Lower leg skin (tissue), 4 donors: ENCODE measurements at regions not wholly inside any gene's neighbourhood (a gene's known extent, or its start where the extent isn't known, plus 50 kb on each side); places are given as distances from the start of the nearest gene placed in this dataset.

ENCODE experiments used
- DNase-seq, 2 donors: peaks; one replicate each; pipeline ENCODE4 v3.0.0-alpha.2; 2019; ENCODE audit warnings: low spot score in 2 of 2
- H3K4me3 ChIP-seq: fragments of 200-600 bp; sonication (generic); 2 replicates; pipeline ENCODE4 v1.5.1; 2017; ENCODE audit warnings: mild to moderate bottlenecking, low read depth; ENCODE audit not compliant: poor library complexity, severe bottlenecking
- CTCF ChIP-seq, 3 donors: fragments of 450-650 bp; IDR thresholded peaks; one replicate each; pipeline ENCODE4 v1.5.1; 2016; ENCODE audit warnings: antibody characterized with exemption in 3 of 3, mild to moderate bottlenecking in 3 of 3, moderate library complexity in 2 of 3
- POLR2A ChIP-seq, 2 donors: fragments of 450-650 bp; IDR thresholded peaks; one replicate each; pipeline ENCODE4 v1.6.1; 2016 to 2017; ENCODE audit warnings: antibody characterized with exemption in 2 of 2, mild to moderate bottlenecking in 1 of 2, moderate library complexity in 1 of 2
- WGBS, 2 donors: methylation state at CpG; one replicate each; pipeline ENCODE4 v1.1.5; 2018; 5-methylcytosine and 5-hydroxymethylcytosine counted together
- intact Hi-C: fragments of 100-400 bp; cut with DNase I; formaldehyde crosslinking; loops from one replicate; pipeline ENCODE4 v1.15.0; 2023; ENCODE audit warnings: low total_unique reads

- intact Hi-C loops = no loop called here
- H3K4me3 ChIP-seq = no peak overlapping the region
- no peak for DNase-seq
- 94 to 96% methylated on average over 3 of the region's 3 CpGs for WGBS, 2 donors
- TF ChIP-seq POLR2A (IDR thresholded peaks at IDR 0.05) (no peak), CTCF (IDR thresholded peaks at IDR 0.05) (no peak)
Measured at GRCh38 chr9:89866701-89867100, 261.9 kb downstream of the GADD45G start.

- TF ChIP-seq POLR2A (IDR thresholded peaks at IDR 0.05) = no peak
- no peak for TF ChIP-seq CTCF (IDR thresholded peaks at IDR 0.05)
- DNase-seq = no peak
- intact Hi-C loops = no loop called here
- WGBS, 2 donors = 90 to 91% methylated on average over 4 of the region's 4 CpGs
- no peak overlapping the region for H3K4me3 ChIP-seq
Measured at GRCh38 chr9:89868100-89868499, 263.3 kb downstream of the GADD45G start.

GRCh38 chr9:89869793-89870580 is 265.2 kb downstream of the GADD45G start:
- DNase-seq = no peak
- H3K4me3 ChIP-seq = no peak overlapping the region
- WGBS, 2 donors = 71 to 73% methylated on average over 7 of the region's 7 CpGs
- TF ChIP-seq CTCF (IDR thresholded peaks at IDR 0.05) (no peak), POLR2A (IDR thresholded peaks at IDR 0.05) (no peak)
- intact Hi-C loops = no loop called here

GRCh38 chr9:89871871-89872331 is 267.1 kb downstream of the GADD45G start:
- WGBS, 2 donors = 85 to 93% methylated on average over 5 of the region's 5 CpGs
- intact Hi-C loops = no loop called here
- H3K4me3 ChIP-seq = no peak overlapping the region
- peak in 1 of 2 donors; percentile 77 for DNase-seq
- TF ChIP-seq CTCF (IDR thresholded peaks at IDR 0.05) (no peak), POLR2A (IDR thresholded peaks at IDR 0.05) (no peak)

- DNase-seq = peak in 1 of 2 donors; percentile 77
- H3K4me3 ChIP-seq = no peak overlapping the region
- no peak for TF ChIP-seq CTCF (IDR thresholded peaks at IDR 0.05)
- no peak for TF ChIP-seq POLR2A (IDR thresholded peaks at IDR 0.05)
- 54 to 59% methylated on average over 9 of the region's 9 CpGs for WGBS, 2 donors
- intact Hi-C loops = no loop called here
Measured at GRCh38 chr9:89872426-89872912, 267.7 kb downstream of the GADD45G start.
